PC-3 (cell line): ENCODE measurements at regions not wholly inside any gene's neighbourhood (a gene's known extent, or its start where the extent isn't known, plus 50 kb on each side); places are given as distances from the start of the nearest gene placed in this dataset.

ENCODE experiments used
- ATAC-seq: fragments of 200-7000 bp; cut with Tn5 transposase; 2 replicates; pipeline ENCODE4 v1.9.1; 2020; ENCODE audit warnings: mild to moderate bottlenecking, moderate library complexity
- BruUV-seq: library from RNA; stranded (reverse); fragments of 400-500 nt; replicated peaks from 2 replicates; lab custom pipeline; 2021; lab: Mats Ljungman, UMichigan
- CTCF ChIA-PET: fragments of 300-600 bp; sonication (Branson Sonifier 250); formaldehyde crosslinking; loops from one replicate; lab custom pipeline; 2022; ENCODE audit warnings: antibody characterized with exemption; lab: Charles Lee
- POLR2A ChIA-PET: fragments of 300-600 bp; sonication (Branson Sonifier 250); formaldehyde crosslinking; loops from one replicate; lab custom pipeline; 2022; ENCODE audit warnings: antibody characterized with exemption; ENCODE audit not compliant: unreplicated experiment; lab: Charles Lee
- DNase-seq: peaks from one replicate; pipeline ENCODE4 v3.0.0-alpha.2; 2015
- H2AFZ ChIP-seq: fragments of 300-600 bp; sonication (generic); 2 replicates; pipeline ENCODE4 v1.6.0; 2016; ENCODE audit warnings: antibody characterized with exemption, low read length
- H3F3A ChIP-seq: fragments of 300-600 bp; sonication (generic); one replicate; pipeline ENCODE4 v1.6.0; 2017; ENCODE audit warnings: antibody characterized with exemption, low read length, control low read depth, mild to moderate bottlenecking; ENCODE audit not compliant: unreplicated experiment
- H3K27ac ChIP-seq: fragments of 300-600 bp; sonication (generic); 2 replicates; pipeline ENCODE4 v1.5.1; 2016; ENCODE audit warnings: mild to moderate bottlenecking, low read length
- H3K27me3 ChIP-seq: fragments of 300-600 bp; sonication (generic); 2 replicates; pipeline ENCODE4 v1.6.1; 2016; ENCODE audit warnings: low read length, mixed read lengths
- H3K36me3 ChIP-seq: fragments of 300-600 bp; sonication (generic); 2 replicates; pipeline ENCODE4 v1.6.1; 2016; ENCODE audit warnings: low read depth, mixed run types, low read length, mixed read lengths
- H3K4me1 ChIP-seq: fragments of 300-600 bp; sonication (generic); 2 replicates; pipeline ENCODE4 v1.5.1; 2016; ENCODE audit warnings: low read length; ENCODE audit not compliant: insufficient read depth
- H3K4me2 ChIP-seq: fragments of 300-600 bp; sonication (generic); 2 replicates; pipeline ENCODE4 v1.6.0; 2016; ENCODE audit warnings: low read length
- H3K4me3 ChIP-seq: fragments of 300-600 bp; sonication (generic); 2 replicates; pipeline ENCODE4 v1.5.1; 2016; ENCODE audit warnings: mild to moderate bottlenecking, low read length, mixed read lengths
- H3K79me2 ChIP-seq: fragments of 300-600 bp; sonication (generic); 2 replicates; pipeline ENCODE4 v1.6.1; 2017; ENCODE audit warnings: low read length, mixed read lengths
- H3K9ac ChIP-seq: fragments of 300-600 bp; sonication (generic); 2 replicates; pipeline ENCODE4 v1.6.0; 2016; ENCODE audit warnings: mild to moderate bottlenecking, low read length
- H3K9me2 ChIP-seq: fragments of 300-600 bp; sonication (generic); replicated peaks from 2 replicates; pipeline ENCODE4 v1.6.1; 2016; ENCODE audit warnings: mixed run types, low read length, mixed read lengths
- H3K9me3 ChIP-seq: fragments of 300-600 bp; sonication (generic); 2 replicates; pipeline ENCODE4 v1.6.1; 2016; ENCODE audit warnings: low read length, mixed read lengths
- H4K20me1 ChIP-seq: fragments of 300-600 bp; sonication (generic); 2 replicates; pipeline ENCODE4 v1.6.1; 2016; ENCODE audit warnings: low read length, mixed read lengths
- CTCF ChIP-seq: fragments of 300-600 bp; sonication (generic); conservative IDR thresholded peaks from 2 replicates; pipeline ENCODE4 v1.5.1; 2017; ENCODE audit warnings: antibody characterized with exemption, low read depth, mild to moderate bottlenecking, low read length
- EZH2 ChIP-seq: fragments of 300-600 bp; sonication (generic); IDR thresholded peaks from one replicate; pipeline ENCODE4 v1.6.1; 2017; ENCODE audit warnings: antibody characterized with exemption, mild to moderate bottlenecking, low read length; ENCODE audit not compliant: unreplicated experiment
- EZH2phosphoT487 ChIP-seq: fragments of 300-600 bp; sonication (generic); IDR thresholded peaks from 2 replicates; pipeline ENCODE4 v1.6.1; 2018; ENCODE audit warnings: mild to moderate bottlenecking, antibody characterized with exemption, low read length, borderline replicate concordance
- intact Hi-C: fragments of 100-400 bp; cut with micrococcal nuclease; formaldehyde crosslinking; loops from 2 replicates; pipeline ENCODE4 v1.9.0; 2023

GRCh38 chrX:12007881-12008280 lies 130.4 kb upstream of the FRMPD4 start:
- BruUV-seq = no TSS peak
- no peak overlapping the region for H2AFZ ChIP-seq
- peak overlapping the region; percentile 44 for H3K4me2 ChIP-seq
- H3K9me3 ChIP-seq = no peaks in the 10 kb centered on the region
- H3K9me2 ChIP-seq = no peaks in the 10 kb centered on the region
- no peaks in the 10 kb centered on the region for H3K36me3 ChIP-seq
- peaks cover 39% of the 10 kb centered on the region for H3K4me1 ChIP-seq
- no peak overlapping the region for H3K4me3 ChIP-seq
- H3F3A ChIP-seq = no peaks in the 10 kb centered on the region
- H4K20me1 ChIP-seq = no peaks in the 10 kb centered on the region
- ATAC-seq = peak; percentile 92
- CTCF ChIA-PET = no interaction called here
- H3K27ac ChIP-seq = peak overlapping the region; percentile 39; the same call in 1 of the 2 replicates
- POLR2A ChIA-PET = no interaction called here
- H3K9ac ChIP-seq = no peak overlapping the region
- H3K27me3 ChIP-seq = no peaks in the 10 kb centered on the region
- intact Hi-C loops = no loop called here
- H3K79me2 ChIP-seq = no peaks in the 10 kb centered on the region
- DNase-seq = peak; percentile 85
- TF ChIP-seq CTCF (no peak), EZH2 (no peak), EZH2phosphoT487 (no peak)

- no peak overlapping the region for H3K27ac ChIP-seq
- ChIA-PET POLR2A (no interaction called here), CTCF (no interaction called here)
- no peaks in the 10 kb centered on the region for H4K20me1 ChIP-seq
- intact Hi-C loops = loop anchor here (5.0 kb wide), 1 partner anchor 42 kb away; no protein-coding TSS in a partner anchor
- DNase-seq (no peak), ATAC-seq (no peak)
- no peak overlapping the region for H3K4me2 ChIP-seq
- H3K9ac ChIP-seq = no peak overlapping the region
- H3K36me3 ChIP-seq = no peaks in the 10 kb centered on the region
- no peaks in the 10 kb centered on the region for H3F3A ChIP-seq
- no peak for TF ChIP-seq EZH2phosphoT487
- TF ChIP-seq CTCF = no peak
- no peak for TF ChIP-seq EZH2
- no TSS peak for BruUV-seq
- no peak overlapping the region for H2AFZ ChIP-seq
- H3K4me3 ChIP-seq = no peak overlapping the region
- H3K9me3 ChIP-seq = no peaks in the 10 kb centered on the region
- H3K79me2 ChIP-seq = no peaks in the 10 kb centered on the region
- no peaks in the 10 kb centered on the region for H3K27me3 ChIP-seq
- no peaks in the 10 kb centered on the region for H3K9me2 ChIP-seq
- peaks cover 46% of the 10 kb centered on the region for H3K4me1 ChIP-seq
These were observed 127.8 kb upstream of the FRMPD4 start for GRCh38 chrX:12010436-12010835.

GRCh38 chrX:12011075-12011474 lies 127.2 kb upstream of the FRMPD4 start:
- Histone ChIP-seq H3K36me3 (no peaks in the 10 kb centered on the region), H3K4me3 (no peak overlapping the region), H3K4me1 (peaks cover 46% of the 10 kb centered on the region), H2AFZ (no peak overlapping the region), H3K79me2 (no peaks in the 10 kb centered on the region), H3K9ac (no peak overlapping the region), H4K20me1 (no peaks in the 10 kb centered on the region), H3K4me2 (no peak overlapping the region), H3F3A (no peaks in the 10 kb centered on the region), H3K27ac (no peak overlapping the region), H3K27me3 (no peaks in the 10 kb centered on the region), H3K9me2 (no peaks in the 10 kb centered on the region), H3K9me3 (no peaks in the 10 kb centered on the region)
- POLR2A ChIA-PET = interaction anchor here (0.6 kb wide), 1 partner anchor 40 kb away, joined by 3 read pairs; no protein-coding TSS in a partner anchor
- no TSS peak for BruUV-seq
- CTCF ChIA-PET = no interaction called here
- no peak for TF ChIP-seq EZH2
- TF ChIP-seq CTCF = no peak
- no peak for TF ChIP-seq EZH2phosphoT487
- ATAC-seq = peak; percentile 40; the same call in 1 of the 2 replicates
- peak; percentile 76 for DNase-seq
- intact Hi-C loops = loop anchor here (5.0 kb wide), 1 partner anchor 41 kb away; no protein-coding TSS in a partner anchor
